ENCODE measurements at regions not wholly inside any gene's neighbourhood (a gene's known extent, or its start where the extent isn't known, plus 50 kb on each side); places are given as distances from the start of the nearest gene placed in this dataset.

DNA sequence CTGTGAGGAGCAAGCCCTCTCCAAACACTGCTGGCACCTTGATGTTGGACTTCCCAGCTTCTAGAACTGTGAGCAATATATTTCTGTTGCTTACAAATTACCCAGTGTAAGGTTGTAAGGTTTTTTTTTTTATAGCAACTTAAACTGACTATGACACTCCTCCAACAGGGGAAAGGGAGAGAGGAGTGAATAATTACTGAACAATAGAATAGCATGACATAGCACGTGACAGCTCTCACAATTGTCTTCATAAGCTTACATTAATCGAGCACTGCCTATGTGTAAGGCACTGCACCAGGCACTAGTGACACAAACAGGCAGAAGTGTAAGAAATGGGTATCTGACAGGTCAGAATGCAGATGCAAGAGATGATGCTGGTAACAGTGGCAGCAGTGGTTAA is 136.9 kb downstream of the FAT3 start:
- no peak overlapping the region for H2AFZ ChIP-seq (ENCODE audit: control insufficient read depth, low read length)
- no peak overlapping the region for H3K4me2 ChIP-seq (ENCODE audit: control insufficient read depth, extremely low read depth, insufficient read depth, low read depth, low read length)
- H4K20me1 ChIP-seq (ENCODE audit: control insufficient read depth, extremely low read depth, insufficient read depth, low read length) = no peaks in the 10 kb centered on the region
- dilution Hi-C loops (cut with MboI; ENCODE audit: extremely low pct_ligation_motif_present, low sequenced_read_pairs) = no loop called here
- TF ChIP-seq, protein P1, sequence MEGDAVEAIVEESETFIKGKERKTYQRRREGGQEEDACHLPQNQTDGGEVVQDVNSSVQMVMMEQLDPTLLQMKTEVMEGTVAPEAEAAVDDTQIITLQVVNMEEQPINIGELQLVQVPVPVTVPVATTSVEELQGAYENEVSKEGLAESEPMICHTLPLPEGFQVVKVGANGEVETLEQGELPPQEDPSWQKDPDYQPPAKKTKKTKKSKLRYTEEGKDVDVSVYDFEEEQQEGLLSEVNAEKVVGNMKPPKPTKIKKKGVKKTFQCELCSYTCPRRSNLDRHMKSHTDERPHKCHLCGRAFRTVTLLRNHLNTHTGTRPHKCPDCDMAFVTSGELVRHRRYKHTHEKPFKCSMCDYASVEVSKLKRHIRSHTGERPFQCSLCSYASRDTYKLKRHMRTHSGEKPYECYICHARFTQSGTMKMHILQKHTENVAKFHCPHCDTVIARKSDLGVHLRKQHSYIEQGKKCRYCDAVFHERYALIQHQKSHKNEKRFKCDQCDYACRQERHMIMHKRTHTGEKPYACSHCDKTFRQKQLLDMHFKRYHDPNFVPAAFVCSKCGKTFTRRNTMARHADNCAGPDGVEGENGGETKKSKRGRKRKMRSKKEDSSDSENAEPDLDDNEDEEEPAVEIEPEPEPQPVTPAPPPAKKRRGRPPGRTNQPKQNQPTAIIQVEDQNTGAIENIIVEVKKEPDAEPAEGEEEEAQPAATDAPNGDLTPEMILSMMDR (optimal IDR thresholded peaks at IDR 0.05 in 1 of 3, IDR thresholded peaks at IDR 0.05 in 1 of 3, conservative IDR thresholded peaks at IDR 0.05 in 1 of 3; ENCODE audit: extremely low read depth in 1 of 3, insufficient read depth in 2 of 3, low read length in 3 of 3) = no peak
- TF ChIP-seq EZH2 (IDR thresholded peaks at IDR 0.05; ENCODE audit: low read length) = no peak
- H3K36me3 ChIP-seq (ENCODE audit: control insufficient read depth in 2 of 2, extremely low read depth in 1 of 2, insufficient read depth in 2 of 2, low read length in 2 of 2) = no peaks in the 10 kb centered on the region
- no peaks in the 10 kb centered on the region for H3K27me3 ChIP-seq (ENCODE audit: control insufficient read depth, extremely low read depth, insufficient read depth, low read length)
- H3K9ac ChIP-seq (ENCODE audit: control insufficient read depth, extremely low read depth, insufficient read depth, low read length) = no peak overlapping the region
- no peaks in the 10 kb centered on the region for H3K79me2 ChIP-seq (ENCODE audit: control insufficient read depth, insufficient read depth, low read length)
- no peak for FAIRE-seq
- H3K27ac ChIP-seq (ENCODE audit: control insufficient read depth, insufficient read depth, low read length) = no peak overlapping the region
- H3K9me1 ChIP-seq (ENCODE audit: control insufficient read depth, extremely low read depth, insufficient read depth, low read length) = no peaks in the 10 kb centered on the region
- no peak overlapping the region for H3K4me3 ChIP-seq (ENCODE audit: control insufficient read depth in 2 of 3, extremely low read depth in 1 of 3, insufficient read depth in 2 of 3, low read depth in 1 of 3, low read length in 3 of 3)
- H3K9me3 ChIP-seq (ENCODE audit: control insufficient read depth, low read depth, low read length) = no peaks in the 10 kb centered on the region
- DNase-seq (ENCODE audit: low read depth, low spot score) = no peak
- peaks cover 5% of the 10 kb centered on the region for H3K4me1 ChIP-seq (ENCODE audit: control insufficient read depth, extremely low read depth, insufficient read depth, low read length)

DNA sequence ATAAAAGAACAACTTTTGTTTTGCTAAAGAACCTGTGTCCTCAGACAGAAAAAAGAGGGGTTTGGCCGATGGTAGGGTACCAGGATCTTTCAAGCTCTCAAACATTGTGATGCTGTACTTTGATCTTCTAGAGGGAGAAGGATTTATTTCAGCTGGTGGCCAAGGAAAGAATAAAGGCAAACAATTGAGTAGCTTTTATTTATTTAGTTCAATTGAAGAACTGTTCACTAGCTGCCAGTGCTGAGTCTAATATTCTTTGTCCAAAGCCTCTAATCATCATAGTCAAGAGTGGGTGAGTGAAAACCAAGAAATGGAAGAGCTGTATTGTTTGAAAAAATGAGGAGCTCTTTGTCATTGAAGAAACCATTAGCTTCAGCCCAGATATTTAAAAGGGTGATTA is 138.4 kb downstream of the FAT3 start:
- H3K27ac ChIP-seq (ENCODE audit: control insufficient read depth, insufficient read depth, low read length) = no peak overlapping the region

More for the DNA sequence above, 138.4 kb downstream of the FAT3 start:
- Histone ChIP-seq H4K20me1 (ENCODE audit: control insufficient read depth, extremely low read depth, insufficient read depth, low read length) (no peaks in the 10 kb centered on the region), H3K36me3 (ENCODE audit: control insufficient read depth in 2 of 2, extremely low read depth in 1 of 2, insufficient read depth in 2 of 2, low read length in 2 of 2) (no peaks in the 10 kb centered on the region), H2AFZ (ENCODE audit: control insufficient read depth, low read length) (no peak overlapping the region), H3K4me2 (ENCODE audit: control insufficient read depth, extremely low read depth, insufficient read depth, low read depth, low read length) (no peak overlapping the region), H3K4me1 (ENCODE audit: control insufficient read depth, extremely low read depth, insufficient read depth, low read length) (no peaks in the 10 kb centered on the region), H3K9me3 (ENCODE audit: control insufficient read depth, low read depth, low read length) (no peaks in the 10 kb centered on the region), H3K4me3 (ENCODE audit: control insufficient read depth in 2 of 3, extremely low read depth in 1 of 3, insufficient read depth in 2 of 3, low read depth in 1 of 3, low read length in 3 of 3) (no peak overlapping the region), H3K27me3 (ENCODE audit: control insufficient read depth, extremely low read depth, insufficient read depth, low read length) (no peaks in the 10 kb centered on the region), H3K9ac (ENCODE audit: control insufficient read depth, extremely low read depth, insufficient read depth, low read length) (no peak overlapping the region), H3K9me1 (ENCODE audit: control insufficient read depth, extremely low read depth, insufficient read depth, low read length) (no peaks in the 10 kb centered on the region), H3K79me2 (ENCODE audit: control insufficient read depth, insufficient read depth, low read length) (no peaks in the 10 kb centered on the region)
- TF ChIP-seq, protein P1 (optimal IDR thresholded peaks at IDR 0.05 in 1 of 3, IDR thresholded peaks at IDR 0.05 in 1 of 3, conservative IDR thresholded peaks at IDR 0.05 in 1 of 3; ENCODE audit: extremely low read depth in 1 of 3, insufficient read depth in 2 of 3, low read length in 3 of 3) = no peak
- no peak for TF ChIP-seq EZH2 (IDR thresholded peaks at IDR 0.05; ENCODE audit: low read length)
- dilution Hi-C loops (cut with MboI; ENCODE audit: extremely low pct_ligation_motif_present, low sequenced_read_pairs) = no loop called here
- DNase-seq (ENCODE audit: low read depth, low spot score) (no peak), FAIRE-seq (no peak)

All from keratinocyte (primary cell).